ENCODE measurements at regions not wholly inside any gene's neighbourhood (a gene's known extent, or its start where the extent isn't known, plus 50 kb on each side); places are given as distances from the start of the nearest gene placed in this dataset.
"Not testable (repeated sequence)": the region's sequence is repeated elsewhere in the genome, so short reads cannot be mapped to it uniquely, and the experiment has no call there.

- no peak for DNase-seq (ENCODE audit: low spot score)
Measured at GRCh38 chr2:88396209-88396608, 56.3 kb downstream of the FOXI3 start.

GRCh38 chr2:88377641-88377991 lies 74.9 kb downstream of the FOXI3 start:
- DNase-seq (ENCODE audit: low spot score): no peak

GRCh38 chr2:88372042-88372441 lies 80.5 kb downstream of the FOXI3 start:
- DNase-seq (ENCODE audit: low spot score): no peak

- DNase-seq (ENCODE audit: low spot score): not testable (repeated sequence)
Measured at GRCh38 chr2:88365408-88365807, 87.1 kb downstream of the FOXI3 start.

- no peak for DNase-seq (ENCODE audit: low spot score)
Measured at GRCh38 chr2:88355486-88355885, 97.0 kb downstream of the FOXI3 start.

- DNase-seq (ENCODE audit: low spot score): no peak
Measured at GRCh38 chr2:88351249-88351601, 101.3 kb downstream of the FOXI3 start.

- DNase-seq (ENCODE audit: low spot score): peak; percentile 65
Measured at GRCh38 chr2:88350331-88351248, 101.9 kb downstream of the FOXI3 start.

- no peak for DNase-seq (ENCODE audit: low spot score)
Measured at GRCh38 chr2:88345842-88346241, 106.7 kb downstream of the FOXI3 start.

- no peak for DNase-seq (ENCODE audit: low spot score)
Measured at GRCh38 chr2:88342749-88343148, 109.7 kb downstream of the FOXI3 start.

- no peak for DNase-seq (ENCODE audit: low spot score)
Measured at GRCh38 chr2:88334418-88334817, 118.1 kb downstream of the FOXI3 start.

- DNase-seq (ENCODE audit: low spot score): no peak
Measured at GRCh38 chr2:88331239-88331638, 121.3 kb downstream of the FOXI3 start.

GRCh38 chr2:88329815-88330603 lies 122.5 kb downstream of the FOXI3 start:
- DNase-seq (ENCODE audit: low spot score): no peak

GRCh38 chr2:88321449-88322248 lies 130.8 kb downstream of the FOXI3 start:
- DNase-seq (ENCODE audit: low spot score): no peak

GRCh38 chr2:88320076-88320773 lies 132.3 kb downstream of the FOXI3 start:
- no peak for DNase-seq (ENCODE audit: low spot score)

GRCh38 chr2:88318956-88319330 lies 133.6 kb downstream of the FOXI3 start:
- DNase-seq (ENCODE audit: low spot score): no peak

GRCh38 chr2:88318071-88318955 lies 134.2 kb downstream of the FOXI3 start:
- no peak for DNase-seq (ENCODE audit: low spot score)

GRCh38 chr2:88310787-88311186 lies 140.6 kb downstream of the THNSL2 start:
- DNase-seq (ENCODE audit: low spot score): no peak

GRCh38 chr2:88307817-88308216 lies 137.7 kb downstream of the THNSL2 start:
- peak; percentile 19 for DNase-seq (ENCODE audit: low spot score)

GRCh38 chr2:88303865-88304264 lies 133.7 kb downstream of the THNSL2 start:
- no peak for DNase-seq (ENCODE audit: low spot score)

GRCh38 chr2:88296247-88296646 lies 126.1 kb downstream of the THNSL2 start:
- DNase-seq (ENCODE audit: low spot score): no peak
